Small intestine (tissue), 7 donors: ENCODE measurements at regions not wholly inside any gene's neighbourhood (a gene's known extent, or its start where the extent isn't known, plus 50 kb on each side); places are given as distances from the start of the nearest gene placed in this dataset.

Experiments used
- DNase-seq, 2 donors: peaks; one replicate each; pipeline versions ENCODE4 v3.0.0 to v3.0.0-alpha.2; 2013
- FAIRE-seq: peaks from 2 replicates; lab custom pipeline; 2012; peaks lifted over from hg19 to GRCh38; lab: Jason Lieb, UNC
- H3K27ac ChIP-seq, 3 donors: one replicate each; pipeline ENCODE4 v1.5.1; 2013; ENCODE audit warnings: low read length in 2 of 3, mild to moderate bottlenecking in 2 of 3, control low read depth in 1 of 3, inconsistent platforms in 1 of 3, low read depth in 1 of 3, moderate library complexity in 1 of 3
- H3K27me3 ChIP-seq, 3 donors: one replicate each; pipeline ENCODE4 v1.6.1; 2013; ENCODE audit warnings: low read length in 3 of 3, inconsistent platforms in 1 of 3; ENCODE audit not compliant: control insufficient read depth in 3 of 3, insufficient read depth in 3 of 3
- H3K36me3 ChIP-seq, 3 donors: one replicate each; pipeline ENCODE4 v1.6.1; 2013; ENCODE audit warnings: low read length in 3 of 3, inconsistent platforms in 1 of 3, low read depth in 1 of 3, mild to moderate bottlenecking in 1 of 3, moderate library complexity in 1 of 3; ENCODE audit not compliant: control insufficient read depth in 3 of 3, insufficient read depth in 2 of 3
- H3K4me1 ChIP-seq, 3 donors: one replicate each; pipeline ENCODE4 v1.6.1; 2013; ENCODE audit warnings: low read length in 2 of 3, inconsistent platforms in 1 of 3, low read depth in 1 of 3, mild to moderate bottlenecking in 1 of 3, moderate library complexity in 1 of 3; ENCODE audit not compliant: control insufficient read depth in 3 of 3, insufficient read depth in 2 of 3
- H3K4me3 ChIP-seq, 3 donors: one replicate each; pipeline ENCODE4 v1.5.1; 2013; ENCODE audit warnings: low read length in 3 of 3, control low read depth in 1 of 3, inconsistent platforms in 1 of 3, low read depth in 1 of 3, mild to moderate bottlenecking in 1 of 3, moderate library complexity in 1 of 3
- H3K9me3 ChIP-seq, 2 donors: one replicate each; pipeline ENCODE4 v1.6.1; 2013; ENCODE audit warnings: low read depth in 1 of 2, low read length in 1 of 2; ENCODE audit not compliant: control insufficient read depth in 2 of 2, insufficient read depth in 1 of 2
- WGBS, 3 donors: extraction: QIAGEN DNeasy Blood & Tissue Kit; methylation state at CpG; one replicate each; pipeline ENCODE4 v1.1.7; 2013; 5-methylcytosine and 5-hydroxymethylcytosine counted together
- donor health status: healthy with polysubstance abuse.
- donor health status: control.
- donor health status: control.
- donor health status: Bipolar disorder and iron deficiency.
- donor health status: healthy.

GRCh38 chr2:225190987-225191386, 148.7 kb upstream of the DOCK10 start:
- no peaks in the 10 kb centered on the region for H3K4me1 ChIP-seq
- H3K27me3 ChIP-seq: no peaks in the 10 kb centered on the region
- FAIRE-seq: no peak
- no peaks in the 10 kb centered on the region for H3K9me3 ChIP-seq
- H3K36me3 ChIP-seq: no peaks in the 10 kb centered on the region
- no peak overlapping the region for H3K4me3 ChIP-seq
- H3K27ac ChIP-seq: no peak overlapping the region
- DNase-seq: no peak
- 68 to 78% (median 78%) methylated on average over 1 of the region's 1 CpG for WGBS, 3 donors

GRCh38 chr2:225184948-225185347, 142.7 kb upstream of the DOCK10 start:
- no peak for DNase-seq
- WGBS, 3 donors: 85 to 90% (median 87%) methylated on average over 2 of the region's 2 CpGs
- Histone ChIP-seq H3K4me1 (no peaks in the 10 kb centered on the region), H3K27ac (no peak overlapping the region), H3K36me3 (no peaks in the 10 kb centered on the region), H3K4me3 (no peak overlapping the region), H3K9me3 (no peaks in the 10 kb centered on the region), H3K27me3 (no peaks in the 10 kb centered on the region)
- no peak for FAIRE-seq

GRCh38 chr2:225182126-225182525, 139.9 kb upstream of the DOCK10 start:
- WGBS, 3 donors: 75 to 88% (median 79%) methylated on average over 1 of the region's 1 CpG
- Histone ChIP-seq H3K27me3 (no peaks in the 10 kb centered on the region), H3K4me1 (no peaks in the 10 kb centered on the region), H3K36me3 (no peaks in the 10 kb centered on the region), H3K4me3 (no peak overlapping the region), H3K9me3 (no peaks in the 10 kb centered on the region), H3K27ac (no peak overlapping the region)
- FAIRE-seq: no peak
- DNase-seq: no peak

GRCh38 chr2:225177098-225177497, 134.8 kb upstream of the DOCK10 start:
- no peak for DNase-seq
- WGBS, 3 donors: 60 to 89% (median 73%) methylated on average over 1 of the region's 1 CpG
- Histone ChIP-seq H3K4me1 (no peaks in the 10 kb centered on the region), H3K27me3 (no peaks in the 10 kb centered on the region), H3K4me3 (no peak overlapping the region), H3K36me3 (no peaks in the 10 kb centered on the region), H3K9me3 (no peaks in the 10 kb centered on the region), H3K27ac (no peak overlapping the region)
- no peak for FAIRE-seq

- Histone ChIP-seq H3K4me3 (no peak overlapping the region), H3K27ac (no peak overlapping the region), H3K4me1 (no peaks in the 10 kb centered on the region), H3K27me3 (no peaks in the 10 kb centered on the region), H3K9me3 (no peaks in the 10 kb centered on the region), H3K36me3 (no peaks in the 10 kb centered on the region)
- DNase-seq (no peak), FAIRE-seq (no peak)
- 62 to 87% (median 80%) methylated on average over 3 of the region's 3 CpGs for WGBS, 3 donors
Measured at GRCh38 chr2:225173909-225174308, 131.6 kb upstream of the DOCK10 start.

GRCh38 chr2:225171350-225171749, 129.1 kb upstream of the DOCK10 start:
- WGBS, 3 donors: 62 to 68% (median 67%) methylated on average over 6 of the region's 6 CpGs
- no peaks in the 10 kb centered on the region for H3K9me3 ChIP-seq
- FAIRE-seq: no peak
- no peaks in the 10 kb centered on the region for H3K4me1 ChIP-seq
- H3K4me3 ChIP-seq: no peak overlapping the region
- no peak overlapping the region for H3K27ac ChIP-seq
- DNase-seq: peak in 1 of 2 donors; percentile 5
- H3K27me3 ChIP-seq: no peaks in the 10 kb centered on the region
- no peaks in the 10 kb centered on the region for H3K36me3 ChIP-seq

GRCh38 chr2:225170162-225170561, 127.9 kb upstream of the DOCK10 start:
- FAIRE-seq (no peak), DNase-seq (no peak)
- Histone ChIP-seq H3K27me3 (no peaks in the 10 kb centered on the region), H3K4me3 (no peak overlapping the region), H3K9me3 (no peaks in the 10 kb centered on the region), H3K4me1 (no peaks in the 10 kb centered on the region), H3K36me3 (no peaks in the 10 kb centered on the region), H3K27ac (no peak overlapping the region)
- WGBS, 3 donors: 70 to 95% (median 83%) methylated on average over 1 of the region's 1 CpG

- no peaks in the 10 kb centered on the region for H3K27me3 ChIP-seq
- 67 to 86% (median 75%) methylated on average over 4 of the region's 4 CpGs for whole genome bisulfite sequencing, 3 donors
- FAIRE-seq (no peak), DNase-seq (no peak)
- no peak overlapping the region for H3K4me3 ChIP-seq
- no peaks in the 10 kb centered on the region for H3K4me1 ChIP-seq
- H3K27ac ChIP-seq: no peak overlapping the region
- H3K9me3 ChIP-seq: no peaks in the 10 kb centered on the region
- H3K36me3 ChIP-seq: no peaks in the 10 kb centered on the region
Measured at GRCh38 chr2:225169396-225169795, 127.1 kb upstream of the DOCK10 start.

- DNase-seq: no peak
- FAIRE-seq: no peak
- WGBS, 3 donors: 52 to 72% (median 54%) methylated on average over 2 of the region's 2 CpGs
Measured at GRCh38 chr2:225165052-225165451, 122.8 kb upstream of the DOCK10 start.

More at GRCh38 chr2:225165052-225165451, 122.8 kb upstream of the DOCK10 start:
- H3K4me3 ChIP-seq: no peak overlapping the region
- H3K27me3 ChIP-seq: no peaks in the 10 kb centered on the region
- no peaks in the 10 kb centered on the region for H3K4me1 ChIP-seq
- no peak overlapping the region for H3K27ac ChIP-seq
- no peaks in the 10 kb centered on the region for H3K36me3 ChIP-seq
- H3K9me3 ChIP-seq: no peaks in the 10 kb centered on the region
